K562 (cell line): ENCODE measurements at regions not wholly inside any gene's neighbourhood (a gene's known extent, or its start where the extent isn't known, plus 50 kb on each side); places are given as distances from the start of the nearest gene placed in this dataset.

ENCODE experiments used
- ATAC-seq: fragments of 200-7000 bp; cut with Tn5 transposase; 3 replicates; pipeline ENCODE4 v1.9.1; 2020; ENCODE audit warnings: moderate library complexity
- BruUV-seq: library from RNA; stranded (reverse); fragments of 400-500 nt; replicated peaks from 2 replicates; lab custom pipeline; 2021; lab: Mats Ljungman, UMichigan
- CTCF ChIA-PET: fragments of 300-600 bp; formaldehyde crosslinking; extraction: SDS; loops from one replicate; lab custom pipeline; 2021; ENCODE audit warnings: low intra/inter-chr PET ratio; lab: Yijun Ruan, JAX
- POLR2A ChIA-PET: fragments of 300-600, 350-650 bp; sonication (Branson Sonifier 250); formaldehyde crosslinking; extraction: SDS; loops from one replicate; lab custom pipeline; 2021; ENCODE audit warnings: antibody characterized with exemption, inconsistent platforms; lab: Yijun Ruan, JAX
- DNase-seq, 4 experiments: peaks; one replicate each; pipeline versions ENCODE4 v3.0.0 to v3.0.0-alpha.2; 2011 to 2018; ENCODE audit warnings: low spot score in 3 of 4, mixed read lengths in 3 of 4; ENCODE audit errors: extremely low read depth in 1 of 4
- FAIRE-seq: peaks from 2 replicates; lab custom pipeline; 2011; peaks lifted over from hg19 to GRCh38; lab: Jason Lieb, UNC
- H2AFZ ChIP-seq: 2 replicates; pipeline ENCODE4 v1.6.0; 2011; ENCODE audit warnings: low read depth, low read length, control low read depth, inconsistent platforms
- H3K27ac ChIP-seq: fragments of 200-600 bp; 3 replicates; pipeline ENCODE4 v1.8.0; 2011; ENCODE audit warnings: low read depth, mild to moderate bottlenecking, control low read depth, inconsistent platforms, low read length, moderate library complexity, mixed read lengths; ENCODE audit errors: extremely low read depth
- H3K27me3 ChIP-seq, 2 experiments: fragments of 300-600 bp in 1 of 2; 2 replicates in 1 of 2; 3 replicates in 1 of 2; pipeline versions ENCODE4 v1.6.0 to v1.8.0; 2011; ENCODE audit warnings: inconsistent platforms in 2 of 2, low read length in 2 of 2, mild to moderate bottlenecking in 1 of 2, mixed read lengths in 1 of 2, moderate library complexity in 1 of 2; ENCODE audit not compliant: control insufficient read depth in 2 of 2, insufficient read depth in 2 of 2
- H3K36me3 ChIP-seq: fragments of 300-600 bp; 3 replicates; pipeline ENCODE4 v1.8.0; 2011; ENCODE audit warnings: mild to moderate bottlenecking, low read length, inconsistent platforms; ENCODE audit not compliant: control insufficient read depth, insufficient read depth
- H3K4me1 ChIP-seq, 2 experiments: fragments of 200-600 bp in 1 of 2; replicated peaks in 1 of 2; 2 replicates in 1 of 2; 3 replicates in 1 of 2; pipeline versions ENCODE4 v1.5.1 to v1.8.0; 2011; ENCODE audit warnings: inconsistent platforms in 2 of 2, low read length in 2 of 2, mild to moderate bottlenecking in 1 of 2, mixed read lengths in 1 of 2, moderate library complexity in 1 of 2; ENCODE audit not compliant: control insufficient read depth in 2 of 2, insufficient read depth in 2 of 2
- H3K4me2 ChIP-seq: 2 replicates; pipeline ENCODE4 v1.6.1; 2011; ENCODE audit warnings: low read length, control low read depth, inconsistent platforms, mixed read lengths; ENCODE audit not compliant: insufficient read depth
- H3K4me3 ChIP-seq: fragments of 200-600 bp; sonication (generic), shearing (Covaris generic); 2 replicates; pipeline ENCODE4 v1.5.1; 2016; ENCODE audit warnings: control low read depth, inconsistent platforms
- H3K79me2 ChIP-seq: fragments of 200-600 bp; 3 replicates; pipeline ENCODE4 v1.8.0; 2011; ENCODE audit warnings: low read length, inconsistent platforms; ENCODE audit not compliant: control insufficient read depth, insufficient read depth
- H3K9ac ChIP-seq, 2 experiments: 2 replicates each; pipeline versions ENCODE4 v1.6.0 to v1.6.1; 2011; ENCODE audit warnings: low read depth in 2 of 2, low read length in 2 of 2, control low read depth in 1 of 2, inconsistent platforms in 1 of 2, mild to moderate bottlenecking in 1 of 2, mixed read lengths in 1 of 2; ENCODE audit not compliant: insufficient read depth in 1 of 2
- H3K9me1 ChIP-seq: one replicate; pipeline ENCODE4 v1.6.0; 2011; ENCODE audit warnings: inconsistent platforms, mild to moderate bottlenecking, low read length, moderate library complexity; ENCODE audit not compliant: control insufficient read depth, insufficient read depth
- H3K9me3 ChIP-seq: replicated peaks from 2 replicates; pipeline ENCODE4 v1.5.1; 2011; ENCODE audit warnings: low read depth, low read length, inconsistent platforms; ENCODE audit not compliant: control insufficient read depth, insufficient read depth
- H4K20me1 ChIP-seq: replicated peaks from 2 replicates; pipeline ENCODE4 v1.6.1; 2011; ENCODE audit warnings: low read length, inconsistent platforms, mixed read lengths; ENCODE audit not compliant: control insufficient read depth, insufficient read depth
- C11orf30 ChIP-seq: fragments of 450-650 bp; IDR thresholded peaks from 2 replicates; pipeline ENCODE4 v1.6.1; 2016; ENCODE audit warnings: low read depth, mild to moderate bottlenecking
- CREB3 ChIP-seq: fragments of 450-650 bp; conservative IDR thresholded peaks from 2 replicates; pipeline ENCODE4 v1.6.1; 2016; ENCODE audit warnings: missing genetic modification characterization, low read depth, mild to moderate bottlenecking, missing compliant biosample characterization, moderate library complexity
- HMG20A ChIP-seq: fragments of 450-650 bp; formaldehyde crosslinking; conservative IDR thresholded peaks from 2 replicates; pipeline ENCODE4 v1.4.0; 2020; ENCODE audit warnings: mild to moderate bottlenecking, mixed read lengths
- PHF21A ChIP-seq: fragments of 450-650 bp; IDR thresholded peaks from 2 replicates; pipeline ENCODE4 v1.6.1; 2017; ENCODE audit warnings: low read depth, borderline replicate concordance
- SMARCA4 ChIP-seq: fragments of 450-650 bp; IDR thresholded peaks from 2 replicates; pipeline ENCODE4 v1.6.1; 2016
- SP2 ChIP-seq: IDR thresholded peaks from 2 replicates; pipeline ENCODE4 v1.6.1; 2011; ENCODE audit warnings: mild to moderate bottlenecking, low read depth, low read length, moderate library complexity; ENCODE audit not compliant: poor library complexity, severe bottlenecking; ENCODE audit errors: extremely low read depth
- ZBTB26 ChIP-seq: fragments of 450-650 bp; formaldehyde crosslinking; IDR thresholded peaks from 2 replicates; pipeline ENCODE4 v1.4.0; 2022; ENCODE audit warnings: missing genetic modification characterization
- ZNF407 ChIP-seq: fragments of 450-650 bp; IDR thresholded peaks from 2 replicates; pipeline ENCODE4 v1.6.1; 2016; ENCODE audit warnings: low read depth
- ZNF655 ChIP-seq: fragments of 250-450 bp; sonication (Bioruptor Pico); IDR thresholded peaks from 2 replicates; pipeline ENCODE4 v1.5.0; 2021
- WGBS: fragments of 100-300 bp; shearing (Covaris generic); methylation state at CpG from one replicate; pipeline ENCODE4 v1.1.6; 2016; ENCODE audit warnings: low coverage, mixed read lengths; ENCODE audit not compliant: insufficient coverage; ENCODE audit errors: missing lambda C conversion rate; 5-methylcytosine and 5-hydroxymethylcytosine counted together
- in situ Hi-C: fragments of 300-500 bp; cut with MboI; formaldehyde crosslinking; loops from 4 replicates; pipeline ENCODE4 v1.15.0; 2018; ENCODE audit warnings: inconsistent platforms, mixed read lengths
- intact Hi-C: fragments of 100-400 bp; cut with micrococcal nuclease; formaldehyde crosslinking; loops from 2 replicates; pipeline ENCODE4 v1.14.2; 2022
- TF ChIP-seq, protein P1 (sequence below): fragments of 250-450 bp; sonication (Bioruptor Pico); IDR thresholded peaks from 2 replicates; pipeline ENCODE4 v1.5.0; 2020; ENCODE audit warnings: mild to moderate bottlenecking

DNA sequence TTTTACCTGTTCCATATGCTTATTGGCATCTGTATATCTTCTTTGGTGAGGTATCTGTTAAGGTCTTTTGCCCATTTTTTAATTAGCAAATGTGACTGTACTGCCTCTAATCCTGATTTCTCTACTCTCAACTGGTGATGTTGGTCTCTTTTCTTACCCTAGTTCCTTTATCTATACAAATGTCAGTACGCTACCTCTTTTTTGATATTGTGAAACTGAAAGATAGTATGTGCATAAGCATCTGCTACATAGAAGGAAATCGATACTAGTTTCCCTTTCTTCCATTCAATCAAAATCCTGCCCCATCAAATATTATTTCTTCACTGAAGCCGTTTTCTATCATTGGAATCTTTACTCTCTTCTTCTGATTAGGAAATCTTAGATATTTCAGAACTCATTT, 194.9 kb upstream of the SPOPL start:
- ChIA-PET POLR2A (no interaction called here), CTCF (no interaction called here)
- in situ Hi-C loops, result no loop called here
- 2% methylated on average over 3 of the region's 3 CpGs for WGBS
- BruUV-seq, result no TSS peak
- no peak overlapping the region for H3K4me3 ChIP-seq
- no peak overlapping the region for H2AFZ ChIP-seq
- no peaks in the 10 kb centered on the region for H3K4me1 ChIP-seq
- no peak overlapping the region for H3K9ac ChIP-seq
- H4K20me1 ChIP-seq, result no peaks in the 10 kb centered on the region
- no peaks in the 10 kb centered on the region for H3K36me3 ChIP-seq
- no peak for FAIRE-seq
- no peak overlapping the region for H3K27ac ChIP-seq
- H3K9me3 ChIP-seq, result no peaks in the 10 kb centered on the region
- H3K4me2 ChIP-seq, result no peak overlapping the region
- no peaks in the 10 kb centered on the region for H3K79me2 ChIP-seq
- DNase-seq, result no peak
- no peaks in the 10 kb centered on the region for H3K9me1 ChIP-seq
- intact Hi-C loops, result no loop called here
- no peak for ATAC-seq
- no peaks in the 10 kb centered on the region for H3K27me3 ChIP-seq
- TF ChIP-seq, protein P1, sequence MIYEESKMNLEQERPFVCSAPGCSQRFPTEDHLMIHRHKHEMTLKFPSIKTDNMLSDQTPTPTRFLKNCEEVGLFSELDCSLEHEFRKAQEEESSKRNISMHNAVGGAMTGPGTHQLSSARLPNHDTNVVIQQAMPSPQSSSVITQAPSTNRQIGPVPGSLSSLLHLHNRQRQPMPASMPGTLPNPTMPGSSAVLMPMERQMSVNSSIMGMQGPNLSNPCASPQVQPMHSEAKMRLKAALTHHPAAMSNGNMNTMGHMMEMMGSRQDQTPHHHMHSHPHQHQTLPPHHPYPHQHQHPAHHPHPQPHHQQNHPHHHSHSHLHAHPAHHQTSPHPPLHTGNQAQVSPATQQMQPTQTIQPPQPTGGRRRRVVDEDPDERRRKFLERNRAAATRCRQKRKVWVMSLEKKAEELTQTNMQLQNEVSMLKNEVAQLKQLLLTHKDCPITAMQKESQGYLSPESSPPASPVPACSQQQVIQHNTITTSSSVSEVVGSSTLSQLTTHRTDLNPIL, result no peak
- no peak for TF ChIP-seq ZNF655 (CRISPR knock-in tag)
- TF ChIP-seq ZNF407, result no peak
- TF ChIP-seq CREB3 (tag), result no peak
- TF ChIP-seq C11orf30, result no peak
- TF ChIP-seq SMARCA4, result no peak
- TF ChIP-seq PHF21A, result no peak
- no peak for TF ChIP-seq ZBTB26
- no peak for TF ChIP-seq HMG20A (CRISPR knock-in tag)
- no peak for TF ChIP-seq SP2
